GM23338 (cell line): ENCODE measurements at regions not wholly inside any gene's neighbourhood (a gene's known extent, or its start where the extent isn't known, plus 50 kb on each side); places are given as distances from the start of the nearest gene placed in this dataset.

Source experiments
- ATAC-seq: fragments of 200-7000 bp; cut with Tn5 transposase; 3 replicates; pipeline ENCODE4 v1.9.1; 2020
- DNase-seq: peaks from one replicate; pipeline ENCODE4 v3.0.0-alpha.2; 2015; ENCODE audit warnings: low spot score
- H2AFZ ChIP-seq: fragments of 200-600 bp; sonication (generic); 2 replicates; pipeline ENCODE4 v1.8.0; 2016; ENCODE audit warnings: antibody characterized with exemption, mild to moderate bottlenecking, moderate library complexity
- H3F3A ChIP-seq: fragments of 200-600 bp; sonication (generic); replicated peaks from 2 replicates; pipeline ENCODE4 v1.8.0; 2017; ENCODE audit warnings: antibody characterized with exemption, mixed run types, low read depth
- H3K27ac ChIP-seq: fragments of 200-600 bp; sonication (generic); 2 replicates; pipeline ENCODE4 v1.6.1; 2016; ENCODE audit warnings: low read depth
- H3K27me3 ChIP-seq: fragments of 200-600 bp; sonication (generic); 2 replicates; pipeline ENCODE4 v1.8.0; 2016; ENCODE audit warnings: mild to moderate bottlenecking, mixed run types, moderate library complexity; ENCODE audit not compliant: insufficient read depth
- H3K36me3 ChIP-seq: fragments of 200-600 bp; sonication (generic); 2 replicates; pipeline ENCODE4 v1.8.0; 2016; ENCODE audit warnings: mild to moderate bottlenecking; ENCODE audit not compliant: insufficient read depth
- H3K4me1 ChIP-seq: fragments of 200-600 bp; sonication (generic); 2 replicates; pipeline ENCODE4 v1.8.0; 2016; ENCODE audit warnings: mild to moderate bottlenecking, moderate library complexity; ENCODE audit not compliant: insufficient read depth
- H3K4me2 ChIP-seq: fragments of 200-600 bp; sonication (generic); 2 replicates; pipeline ENCODE4 v1.7.1; 2017; ENCODE audit warnings: mixed run types
- H3K4me3 ChIP-seq: fragments of 200-600 bp; sonication (generic); 2 replicates; pipeline ENCODE4 v1.6.1; 2016; ENCODE audit warnings: mixed run types
- H3K79me2 ChIP-seq: fragments of 200-600 bp; sonication (generic); replicated peaks from 2 replicates; pipeline ENCODE4 v1.8.0; 2017; ENCODE audit warnings: mild to moderate bottlenecking; ENCODE audit not compliant: insufficient read depth
- H3K9me2 ChIP-seq: fragments of 200-600 bp; sonication (generic); 2 replicates; pipeline ENCODE4 v1.8.0; 2017; ENCODE audit not compliant: insufficient read depth
- H4K20me1 ChIP-seq: fragments of 200-600 bp; sonication (generic); replicated peaks from 2 replicates; pipeline ENCODE4 v1.8.0; 2017; ENCODE audit warnings: mild to moderate bottlenecking; ENCODE audit not compliant: insufficient read depth
- H3K27ac Mint-ChIP-seq: 2 replicates; pipeline ENCODE4 v1.8.0; 2020; ENCODE audit warnings: inconsistent platforms, mild to moderate bottlenecking, moderate library complexity, mixed read lengths
- H3K27me3 Mint-ChIP-seq: 3 replicates; pipeline ENCODE4 v1.8.0; 2022; ENCODE audit warnings: low read depth, mild to moderate bottlenecking, moderate library complexity, mixed read lengths, inconsistent platforms; ENCODE audit not compliant: insufficient read depth, poor library complexity
- H3K36me3 Mint-ChIP-seq: 3 replicates; pipeline ENCODE4 v1.8.0; 2021; ENCODE audit warnings: low read depth, mild to moderate bottlenecking, inconsistent platforms, moderate library complexity, mixed read lengths
- H3K4me1 Mint-ChIP-seq: 3 replicates; pipeline ENCODE4 v1.8.0; 2020; ENCODE audit warnings: mild to moderate bottlenecking, inconsistent platforms, mixed read lengths
- H3K4me3 Mint-ChIP-seq: 3 replicates; pipeline ENCODE4 v1.8.0; 2021; ENCODE audit warnings: moderate library complexity, mild to moderate bottlenecking, inconsistent platforms, mixed read lengths
- H3K9me3 Mint-ChIP-seq: 3 replicates; pipeline ENCODE4 v1.8.0; 2020; ENCODE audit warnings: moderate library complexity, mild to moderate bottlenecking, inconsistent platforms, mixed read lengths
- CREB1 ChIP-seq: fragments of 250-450 bp; sonication (Bioruptor Pico); IDR thresholded peaks from 2 replicates; pipeline ENCODE4 v1.5.0; 2020; ENCODE audit warnings: low read depth, mild to moderate bottlenecking, moderate library complexity
- CTCF ChIP-seq, 2 experiments: fragments of 200-600 bp in 1 of 2; sonication (generic) in 1 of 2; conservative IDR thresholded peaks; 2 replicates each; pipeline versions ENCODE4 v1.5.1 to v1.6.1; 2016 to 2017; ENCODE audit warnings: antibody characterized with exemption in 2 of 2, low read depth in 2 of 2, mild to moderate bottlenecking in 2 of 2, moderate library complexity in 1 of 2
- EZH2 ChIP-seq: fragments of 200-600 bp; sonication (generic); IDR thresholded peaks from one replicate; pipeline ENCODE4 v1.8.0; 2017; ENCODE audit warnings: antibody characterized with exemption, mild to moderate bottlenecking, low read depth; ENCODE audit not compliant: unreplicated experiment
- EZH2phosphoT487 ChIP-seq: fragments of 200-600 bp; sonication (generic); IDR thresholded peaks from one replicate; pipeline ENCODE4 v1.8.1; 2018; ENCODE audit warnings: antibody characterized with exemption; ENCODE audit not compliant: unreplicated experiment
- NANOG ChIP-seq: IDR thresholded peaks from 2 replicates; pipeline ENCODE4 v1.6.1; 2016; ENCODE audit warnings: antibody characterized with exemption, borderline replicate concordance
- POLR2AphosphoS5 ChIP-seq: IDR thresholded peaks from 2 replicates; pipeline ENCODE4 v1.6.1; 2016; ENCODE audit warnings: antibody characterized with exemption, low read depth
- REST ChIP-seq: IDR thresholded peaks from one replicate; pipeline ENCODE4 v1.6.1; 2018; ENCODE audit warnings: antibody characterized with exemption; ENCODE audit not compliant: unreplicated experiment
- STAT1 ChIP-seq: IDR thresholded peaks from one replicate; pipeline ENCODE4 v1.6.1; 2016; ENCODE audit warnings: antibody characterized with exemption; ENCODE audit not compliant: unreplicated experiment
- ZNF114 ChIP-seq: fragments of 250-450 bp; sonication (Bioruptor Pico); IDR thresholded peaks from 2 replicates; pipeline ENCODE4 v1.5.0; 2020; ENCODE audit warnings: mild to moderate bottlenecking, moderate library complexity
- ZNF331 ChIP-seq: fragments of 250-450 bp; sonication (Bioruptor Pico); IDR thresholded peaks from 2 replicates; pipeline ENCODE4 v1.5.0; 2020; ENCODE audit warnings: low read depth, mild to moderate bottlenecking, moderate library complexity
- ZNF462 ChIP-seq: fragments of 250-450 bp; sonication (Bioruptor Pico); IDR thresholded peaks from 2 replicates; pipeline ENCODE4 v1.5.0; 2020; ENCODE audit warnings: mild to moderate bottlenecking, moderate library complexity
- TF ChIP-seq, protein P1 (sequence below): IDR thresholded peaks from 2 replicates; pipeline ENCODE4 v1.6.1; 2016; ENCODE audit warnings: antibody characterized with exemption

- ATAC-seq (no peak), DNase-seq (no peak)
- Histone ChIP-seq H3F3A (no peaks in the 10 kb centered on the region), H3K36me3 (no peaks in the 10 kb centered on the region), H3K4me2 (no peak overlapping the region), H3K4me1 (peaks cover 6% of the 10 kb centered on the region; the same call in 1 of the 2 replicates), H3K9me2 (no peaks in the 10 kb centered on the region), H3K27ac (no peak overlapping the region), H2AFZ (no peak overlapping the region), H3K4me3 (no peak overlapping the region), H4K20me1 (no peaks in the 10 kb centered on the region), H3K27me3 (no peaks in the 10 kb centered on the region), H3K79me2 (no peaks in the 10 kb centered on the region)
- H3K4me3 Mint-ChIP-seq, result no peak overlapping the region
- H3K36me3 Mint-ChIP-seq, result no peaks in the 10 kb centered on the region
- H3K9me3 Mint-ChIP-seq, result no peaks in the 10 kb centered on the region
- peaks cover 4% of the 10 kb centered on the region; the same call in 2 of the 3 replicates for H3K4me1 Mint-ChIP-seq
- no peaks in the 10 kb centered on the region for H3K27me3 Mint-ChIP-seq
- no peak overlapping the region for H3K27ac Mint-ChIP-seq
- TF ChIP-seq NANOG (no peak), ZNF331 (CRISPR knock-in tag) (no peak), ZNF114 (no peak), EZH2phosphoT487 (no peak), REST (no peak), ZNF462 (CRISPR knock-in tag) (no peak), EZH2 (no peak), CREB1 (CRISPR knock-in tag) (no peak), POLR2AphosphoS5 (no peak), CTCF (conservative IDR thresholded peaks at IDR 0.05; ENCODE audit: low read depth in 2 of 2) (no peak), STAT1 (no peak)
- TF ChIP-seq, protein P1, sequence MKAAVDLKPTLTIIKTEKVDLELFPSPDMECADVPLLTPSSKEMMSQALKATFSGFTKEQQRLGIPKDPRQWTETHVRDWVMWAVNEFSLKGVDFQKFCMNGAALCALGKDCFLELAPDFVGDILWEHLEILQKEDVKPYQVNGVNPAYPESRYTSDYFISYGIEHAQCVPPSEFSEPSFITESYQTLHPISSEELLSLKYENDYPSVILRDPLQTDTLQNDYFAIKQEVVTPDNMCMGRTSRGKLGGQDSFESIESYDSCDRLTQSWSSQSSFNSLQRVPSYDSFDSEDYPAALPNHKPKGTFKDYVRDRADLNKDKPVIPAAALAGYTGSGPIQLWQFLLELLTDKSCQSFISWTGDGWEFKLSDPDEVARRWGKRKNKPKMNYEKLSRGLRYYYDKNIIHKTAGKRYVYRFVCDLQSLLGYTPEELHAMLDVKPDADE, result no peak
These were observed 576.2 kb upstream of the SMIM31 start for GRCh38 chr4:164177753-164178152.
